ENCODE measurements at regions not wholly inside any gene's neighbourhood (a gene's known extent, or its start where the extent isn't known, plus 50 kb on each side); places are given as distances from the start of the nearest gene placed in this dataset.

DNA sequence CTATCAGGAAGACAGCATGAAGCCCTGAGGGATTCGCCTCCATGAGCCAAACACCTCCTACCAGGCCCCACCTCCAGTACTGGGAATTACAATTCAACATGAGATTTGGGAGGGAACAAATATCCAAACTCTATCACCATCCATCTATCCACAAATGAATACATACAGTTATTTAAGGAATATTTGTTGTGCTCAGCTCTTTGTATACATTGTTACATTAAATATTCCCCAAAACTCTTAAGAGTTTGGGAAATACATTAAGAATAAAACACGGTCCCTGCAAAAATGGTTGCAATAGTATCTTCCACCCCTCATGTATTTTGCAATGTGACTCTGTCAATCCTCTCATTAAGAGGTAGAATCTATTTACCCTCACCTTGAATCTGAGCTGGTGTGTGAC is 109.8 kb upstream of the PLXNC1 start:
- peaks cover 2% of the 10 kb centered on the region; the same call in 1 of the 2 replicates for H3K9me2 ChIP-seq (ENCODE audit: insufficient read depth)
- TF ChIP-seq ZNF331 (CRISPR knock-in tag; IDR thresholded peaks at IDR 0.05; ENCODE audit: low read depth) (no peak), NANOG (IDR thresholded peaks at IDR 0.05; ENCODE audit: borderline replicate concordance) (no peak), JUNB (IDR thresholded peaks at IDR 0.05; ENCODE audit: unreplicated experiment) (no peak), EZH2 (IDR thresholded peaks at IDR 0.05; ENCODE audit: low read depth, unreplicated experiment) (no peak), ETS1 (IDR thresholded peaks at IDR 0.05) (no peak), EZH2phosphoT487 (IDR thresholded peaks at IDR 0.05; ENCODE audit: unreplicated experiment) (no peak)
- TF ChIP-seq, protein P1, sequence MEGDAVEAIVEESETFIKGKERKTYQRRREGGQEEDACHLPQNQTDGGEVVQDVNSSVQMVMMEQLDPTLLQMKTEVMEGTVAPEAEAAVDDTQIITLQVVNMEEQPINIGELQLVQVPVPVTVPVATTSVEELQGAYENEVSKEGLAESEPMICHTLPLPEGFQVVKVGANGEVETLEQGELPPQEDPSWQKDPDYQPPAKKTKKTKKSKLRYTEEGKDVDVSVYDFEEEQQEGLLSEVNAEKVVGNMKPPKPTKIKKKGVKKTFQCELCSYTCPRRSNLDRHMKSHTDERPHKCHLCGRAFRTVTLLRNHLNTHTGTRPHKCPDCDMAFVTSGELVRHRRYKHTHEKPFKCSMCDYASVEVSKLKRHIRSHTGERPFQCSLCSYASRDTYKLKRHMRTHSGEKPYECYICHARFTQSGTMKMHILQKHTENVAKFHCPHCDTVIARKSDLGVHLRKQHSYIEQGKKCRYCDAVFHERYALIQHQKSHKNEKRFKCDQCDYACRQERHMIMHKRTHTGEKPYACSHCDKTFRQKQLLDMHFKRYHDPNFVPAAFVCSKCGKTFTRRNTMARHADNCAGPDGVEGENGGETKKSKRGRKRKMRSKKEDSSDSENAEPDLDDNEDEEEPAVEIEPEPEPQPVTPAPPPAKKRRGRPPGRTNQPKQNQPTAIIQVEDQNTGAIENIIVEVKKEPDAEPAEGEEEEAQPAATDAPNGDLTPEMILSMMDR (conservative IDR thresholded peaks at IDR 0.05; ENCODE audit: low read depth in 2 of 2), result no peak
- no peak overlapping the region for H3K4me3 ChIP-seq
- no peaks in the 10 kb centered on the region for H3K4me1 ChIP-seq (ENCODE audit: insufficient read depth)
- no peaks in the 10 kb centered on the region for H3F3A ChIP-seq (replicated peaks; ENCODE audit: low read depth)
- no peaks in the 10 kb centered on the region for H3K36me3 ChIP-seq (ENCODE audit: insufficient read depth)
- Mint-ChIP-seq H3K36me3 (ENCODE audit: low read depth) (peaks cover 11% of the 10 kb centered on the region; the same call in 2 of the 3 replicates), H3K27me3 (ENCODE audit: insufficient read depth, low read depth, poor library complexity) (peaks cover 3% of the 10 kb centered on the region), H3K4me3 (no peak overlapping the region), H3K4me1 (peaks cover 4% of the 10 kb centered on the region), H3K27ac (no peak overlapping the region), H3K9me3 (peaks cover 25% of the 10 kb centered on the region)
- no peak overlapping the region for H3K4me2 ChIP-seq
- DNase-seq (ENCODE audit: low spot score) (no peak), ATAC-seq (no peak)
- no peaks in the 10 kb centered on the region for H3K27me3 ChIP-seq (ENCODE audit: insufficient read depth)
- no peaks in the 10 kb centered on the region for H4K20me1 ChIP-seq (replicated peaks; ENCODE audit: insufficient read depth)
- no peaks in the 10 kb centered on the region for H3K79me2 ChIP-seq (replicated peaks; ENCODE audit: insufficient read depth)
- H3K27ac ChIP-seq (ENCODE audit: low read depth), result no peak overlapping the region
- H2AFZ ChIP-seq, result no peak overlapping the region

DNA sequence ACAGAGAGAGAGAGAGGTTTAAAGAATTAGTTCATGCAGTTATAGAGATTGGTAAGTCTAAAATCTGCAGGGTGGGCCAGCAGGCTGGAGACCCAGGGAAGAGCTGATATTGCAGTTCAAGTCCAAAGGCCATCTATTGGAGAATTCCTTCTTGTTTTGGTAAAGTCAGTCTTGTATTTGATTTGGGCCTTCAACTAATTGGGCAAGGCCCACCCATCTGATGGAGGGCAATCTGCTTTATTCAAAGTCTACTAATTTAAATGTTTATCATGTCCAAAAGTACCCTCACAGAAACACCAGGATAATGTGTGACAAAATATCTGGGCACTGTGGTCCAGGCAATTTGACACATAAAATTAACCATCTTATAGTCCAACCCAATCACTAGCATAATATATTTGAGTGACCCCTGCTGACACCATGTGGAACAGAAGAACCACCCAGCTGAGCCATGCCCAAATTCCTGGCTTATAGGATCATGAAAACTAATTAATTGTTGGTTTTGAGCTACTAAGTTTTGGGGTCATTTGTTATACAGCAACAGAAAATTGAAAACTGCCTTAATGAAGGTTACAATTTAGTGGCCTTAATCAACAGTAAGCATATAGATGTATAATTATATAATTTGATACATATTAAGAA is 109.1 kb upstream of the PLXNC1 start:
- Mint-ChIP-seq H3K36me3 (ENCODE audit: low read depth) (peaks cover 11% of the 10 kb centered on the region; the same call in 2 of the 3 replicates), H3K27ac (no peak overlapping the region), H3K4me3 (no peak overlapping the region), H3K9me3 (peaks cover 25% of the 10 kb centered on the region), H3K27me3 (ENCODE audit: insufficient read depth, low read depth, poor library complexity) (peaks cover 3% of the 10 kb centered on the region), H3K4me1 (peaks cover 4% of the 10 kb centered on the region)
- Histone ChIP-seq H3K36me3 (ENCODE audit: insufficient read depth) (no peaks in the 10 kb centered on the region), H3F3A (replicated peaks; ENCODE audit: low read depth) (no peaks in the 10 kb centered on the region), H2AFZ (no peak overlapping the region), H3K4me1 (ENCODE audit: insufficient read depth) (no peaks in the 10 kb centered on the region), H3K4me3 (no peak overlapping the region), H3K9me2 (ENCODE audit: insufficient read depth) (0 out of 2 replicates have a peak, but pooled peaks cover 5% of the 10 kb centered on the region), H3K79me2 (replicated peaks; ENCODE audit: insufficient read depth) (no peaks in the 10 kb centered on the region), H3K27ac (ENCODE audit: low read depth) (no peak overlapping the region), H4K20me1 (replicated peaks; ENCODE audit: insufficient read depth) (no peaks in the 10 kb centered on the region), H3K27me3 (ENCODE audit: insufficient read depth) (no peaks in the 10 kb centered on the region), H3K4me2 (no peak overlapping the region)
- DNase-seq (ENCODE audit: low spot score), result no peak
- TF ChIP-seq ZNF331 (CRISPR knock-in tag; IDR thresholded peaks at IDR 0.05; ENCODE audit: low read depth) (peak; percentile 96), ZNF462 (CRISPR knock-in tag; IDR thresholded peaks at IDR 0.05) (no peak), ZNF114 (CRISPR knock-in tag; IDR thresholded peaks at IDR 0.05) (no peak)
- ATAC-seq, result no peak

All from GM23338 (cell line).